LHCN-M2 (cell line): ENCODE measurements at regions not wholly inside any gene's neighbourhood (a gene's known extent, or its start where the extent isn't known, plus 50 kb on each side); places are given as distances from the start of the nearest gene placed in this dataset.

Experiments used
- DNase-seq: peaks from one replicate; pipeline ENCODE4 v3.0.0-alpha.2; 2012; ENCODE audit warnings: low read depth

DNA sequence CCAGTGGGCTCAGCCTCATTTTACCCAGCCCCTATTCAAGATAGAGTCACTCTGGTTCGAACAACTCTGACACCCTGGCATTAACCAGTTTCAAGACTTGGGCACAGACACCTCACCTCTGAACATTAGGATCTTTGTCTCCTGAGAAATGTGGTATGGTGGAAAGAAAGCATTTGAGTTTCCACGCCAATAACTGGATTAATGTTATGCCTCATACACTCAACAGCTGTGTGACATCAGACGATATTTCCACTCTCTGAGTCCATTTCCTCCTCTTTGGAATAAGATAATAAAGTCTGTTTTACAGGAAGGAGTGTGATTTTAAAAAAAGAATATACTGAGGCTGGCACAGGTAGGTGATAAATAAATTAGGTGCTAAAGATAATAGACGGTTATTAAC lies 121.3 kb upstream of the CHL1 start:
- DNase-seq: no peak

DNA sequence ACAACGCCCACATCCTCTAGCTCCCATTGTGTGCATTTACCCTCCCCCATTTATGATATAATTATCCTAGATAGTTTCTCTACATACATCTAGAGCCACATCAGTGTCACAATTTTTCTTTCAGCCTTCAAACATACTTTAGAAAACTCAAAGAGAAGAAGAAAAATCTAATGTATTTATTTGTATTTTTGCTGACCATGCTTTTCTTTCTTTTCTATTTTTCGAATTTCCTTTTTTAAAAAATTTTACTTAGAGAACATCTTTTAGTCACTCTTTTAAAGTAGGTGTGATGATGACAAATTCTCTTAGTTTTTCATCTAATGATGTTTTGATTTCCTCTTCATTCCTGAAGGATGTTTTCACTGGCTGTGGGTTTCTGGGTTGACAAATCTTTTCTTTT lies 117.0 kb upstream of the CHL1 start:
- DNase-seq: no peak

DNA sequence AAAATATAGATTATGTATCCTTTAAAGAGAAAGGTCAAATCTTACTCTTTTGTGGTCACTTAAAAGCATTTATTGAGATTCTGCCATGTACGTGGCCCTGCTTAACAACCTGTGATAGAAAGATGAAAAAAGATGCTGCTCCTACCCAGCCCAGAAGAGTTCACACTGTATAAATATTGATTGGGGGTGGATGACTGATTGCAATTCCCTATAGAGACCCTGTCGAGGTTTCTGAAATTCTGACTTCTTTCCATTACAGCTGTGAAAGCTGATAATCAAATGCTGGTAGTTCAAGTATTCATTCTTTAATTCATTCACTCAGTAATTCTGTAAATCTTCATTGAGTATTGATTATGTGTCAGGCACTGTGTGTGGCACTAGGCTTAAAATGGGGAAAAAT lies 114.1 kb upstream of the CHL1 start:
- DNase-seq: no peak

DNA sequence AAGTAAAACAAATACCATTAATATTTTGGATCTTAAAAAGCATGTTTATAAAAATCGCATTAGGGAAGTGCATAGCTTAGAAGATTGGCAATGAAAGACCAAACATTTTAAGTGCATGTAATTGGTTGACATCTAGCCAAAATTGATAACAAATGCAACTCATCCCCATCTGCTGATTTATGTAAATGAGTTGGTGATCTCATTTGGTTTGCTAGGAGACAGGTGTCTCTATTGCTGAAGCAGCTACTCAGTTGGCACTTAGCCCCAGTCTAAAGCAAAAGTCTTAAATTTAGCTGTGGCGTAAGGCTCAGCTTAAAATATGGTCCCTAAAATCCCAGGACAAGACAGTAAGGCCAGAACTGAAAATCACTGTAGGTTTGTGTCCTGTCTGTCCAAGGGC lies 113.5 kb upstream of the CHL1 start:
- no peak for DNase-seq

DNA sequence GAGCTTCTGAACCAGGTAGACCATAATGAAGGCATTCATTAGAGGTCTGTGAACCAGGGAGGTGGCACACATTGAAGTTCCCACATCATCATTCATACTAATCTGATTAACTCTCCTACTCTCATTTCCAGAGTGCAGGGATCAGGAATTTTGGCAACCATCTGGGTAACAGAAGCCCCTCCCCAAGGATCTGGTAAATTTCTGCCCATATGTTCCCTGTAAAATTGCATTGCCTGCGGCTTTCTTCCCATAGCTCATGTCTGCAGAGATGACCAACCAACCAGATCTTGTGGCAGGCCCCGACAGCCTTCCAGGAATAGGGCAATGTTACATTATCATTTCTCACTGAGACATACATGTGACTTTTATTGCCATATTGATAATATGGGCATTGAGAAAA lies 111.4 kb upstream of the CHL1 start:
- no peak for DNase-seq

DNA sequence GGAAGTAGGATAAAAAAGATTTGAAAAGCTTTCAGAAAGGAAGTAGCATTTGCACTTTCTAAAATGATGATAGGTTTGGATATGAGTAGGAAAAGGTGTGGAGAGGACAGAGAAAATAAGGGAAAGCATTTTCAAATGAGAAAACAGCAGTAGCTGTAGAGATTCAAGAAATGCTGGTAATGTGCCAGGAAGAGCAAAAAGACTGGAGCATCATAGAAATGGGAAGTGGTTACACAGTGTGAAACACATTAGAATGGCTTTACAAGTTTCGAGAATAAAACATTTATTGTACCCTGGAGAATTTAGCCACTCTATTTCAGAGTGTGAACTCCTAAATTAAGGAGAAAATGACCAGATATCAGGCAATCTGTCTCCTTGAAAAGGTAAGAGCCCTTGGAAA lies 108.3 kb upstream of the CHL1 start:
- no peak for DNase-seq

DNA sequence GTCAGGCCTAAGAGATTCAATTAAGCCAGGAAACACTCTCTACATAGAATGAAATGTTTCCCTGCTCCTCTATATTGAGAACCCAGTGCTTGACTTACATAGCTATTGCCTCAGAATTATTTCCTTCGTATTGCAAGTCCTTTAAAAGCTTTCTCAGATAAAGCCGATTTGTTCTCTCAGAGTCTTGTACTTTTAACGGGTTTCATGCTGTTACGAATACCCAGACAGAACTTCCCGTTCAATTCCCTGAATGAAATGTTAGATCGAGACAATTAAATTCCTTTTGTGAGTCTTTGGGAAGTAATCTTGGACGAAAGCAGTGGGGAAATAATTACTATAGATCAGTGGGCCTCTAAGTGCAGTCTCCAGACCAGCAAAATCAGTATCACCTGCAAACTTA lies 102.8 kb upstream of the CHL1 start:
- no peak for DNase-seq

DNA sequence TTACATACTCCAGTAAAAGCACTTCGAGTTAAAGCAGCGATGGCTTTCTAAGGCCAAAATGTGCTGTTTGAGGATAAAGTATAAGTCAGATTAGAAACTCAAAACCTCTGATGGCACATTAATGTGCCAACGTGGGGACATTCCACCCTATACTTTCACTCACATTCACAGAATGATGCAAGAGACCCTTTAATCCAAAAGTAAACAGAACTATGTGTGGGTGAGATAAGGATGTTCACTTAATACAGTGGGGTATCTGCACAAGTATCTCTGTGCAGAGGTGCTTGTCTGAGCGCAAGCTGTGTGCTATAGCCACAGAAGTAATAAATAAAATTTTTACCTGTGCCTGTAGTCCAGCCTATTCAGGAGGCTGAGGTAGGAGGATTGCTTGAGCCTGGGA lies 100.3 kb upstream of the CHL1 start:
- no peak for DNase-seq

DNA sequence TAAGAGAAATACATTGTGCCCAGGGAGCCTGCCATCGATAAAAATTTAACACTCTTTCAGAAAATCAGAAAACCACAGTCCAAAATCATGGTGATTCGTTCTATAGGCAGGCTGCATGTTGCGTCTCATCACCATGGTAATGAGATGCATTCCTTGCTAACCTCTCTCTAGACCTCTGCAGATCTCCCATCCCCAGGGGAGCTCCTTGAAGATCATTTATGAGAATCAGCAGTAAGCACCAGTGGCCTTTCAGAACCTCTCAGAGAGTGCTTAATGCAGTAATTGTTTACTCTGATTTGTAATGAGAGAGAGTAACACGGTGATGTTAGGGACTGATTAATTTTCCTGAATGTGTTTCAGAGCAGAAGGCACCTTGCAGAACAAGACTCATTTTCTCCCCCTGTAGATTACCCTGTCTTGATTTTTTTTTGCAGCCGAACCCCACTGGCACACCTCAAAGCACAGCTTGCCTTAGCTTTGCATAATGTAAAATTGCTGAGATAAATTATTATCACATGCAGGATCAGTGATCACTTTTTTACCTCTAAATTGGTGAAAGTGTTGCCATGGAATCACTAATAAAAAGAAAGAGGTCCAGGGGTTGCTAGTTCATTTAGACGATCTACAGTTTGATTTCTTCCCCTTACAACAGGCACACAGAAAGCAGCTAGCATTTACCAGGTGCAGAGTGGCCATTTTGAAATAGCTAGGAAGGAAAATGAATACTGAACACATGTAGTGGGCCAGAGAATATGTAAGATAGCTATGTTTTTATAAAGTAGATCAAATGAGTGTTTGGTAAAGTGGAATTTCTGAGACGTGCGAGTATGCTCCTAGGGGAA lies 98.9 kb upstream of the CHL1 start:
- DNase-seq: no peak

DNA sequence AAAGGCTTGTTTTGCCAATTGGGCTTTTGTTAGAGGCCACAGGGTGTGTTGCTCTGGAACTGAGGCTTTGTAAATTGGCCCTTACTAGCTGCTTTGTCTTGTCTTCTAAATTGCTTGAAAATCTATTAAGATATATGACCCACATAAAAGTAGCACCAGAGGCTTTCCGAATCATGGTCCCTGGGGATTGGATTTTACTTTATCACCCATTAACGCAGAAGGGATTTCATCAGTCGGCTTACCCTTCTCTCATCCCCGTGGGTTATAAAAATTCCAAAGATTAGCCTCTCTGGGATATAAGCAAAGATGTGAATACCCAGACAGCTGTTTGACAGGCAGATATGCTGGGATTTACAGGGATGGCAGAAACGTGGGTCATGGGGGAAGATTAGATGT lies 98.3 kb upstream of the CHL1 start:
- DNase-seq: no peak

DNA sequence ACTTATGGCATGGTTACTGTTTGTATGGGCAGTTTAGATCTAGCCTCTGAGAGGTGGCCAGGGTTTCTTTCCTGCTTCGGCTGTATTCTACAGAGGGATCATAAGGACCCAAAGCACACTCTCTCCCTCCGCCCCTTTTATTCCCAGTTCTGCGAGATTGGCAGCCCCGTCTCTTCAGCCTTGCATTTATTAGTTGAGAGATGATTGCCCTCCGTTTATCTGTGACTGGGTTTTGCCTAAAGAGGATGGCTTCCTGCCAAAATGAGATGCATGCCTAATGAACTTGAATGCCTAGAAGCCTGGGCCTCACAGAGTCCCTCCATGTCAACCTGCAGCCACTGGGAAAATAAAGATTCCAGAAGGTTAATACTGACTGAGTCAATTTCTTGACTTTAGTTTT lies 97.1 kb upstream of the CHL1 start:
- no peak for DNase-seq

DNA sequence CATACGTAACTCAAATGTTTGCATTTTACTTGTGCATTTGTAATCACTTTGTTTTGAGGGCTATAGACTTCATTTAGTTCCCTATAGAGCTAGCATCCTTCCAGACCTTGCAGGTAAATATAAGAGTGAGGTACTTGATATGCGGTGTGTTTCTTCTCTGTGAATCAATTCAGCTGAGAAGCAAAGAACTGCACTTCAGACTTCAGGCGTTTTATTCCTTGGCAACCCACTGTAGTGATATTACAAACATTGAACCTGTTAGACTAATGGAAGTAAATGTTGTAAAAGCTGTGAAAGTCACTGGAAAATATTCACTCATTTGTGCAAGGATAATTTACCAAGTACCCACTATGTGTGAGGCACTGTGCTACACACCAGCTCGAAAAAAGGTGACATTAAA lies 94.1 kb upstream of the CHL1 start:
- no peak for DNase-seq

DNA sequence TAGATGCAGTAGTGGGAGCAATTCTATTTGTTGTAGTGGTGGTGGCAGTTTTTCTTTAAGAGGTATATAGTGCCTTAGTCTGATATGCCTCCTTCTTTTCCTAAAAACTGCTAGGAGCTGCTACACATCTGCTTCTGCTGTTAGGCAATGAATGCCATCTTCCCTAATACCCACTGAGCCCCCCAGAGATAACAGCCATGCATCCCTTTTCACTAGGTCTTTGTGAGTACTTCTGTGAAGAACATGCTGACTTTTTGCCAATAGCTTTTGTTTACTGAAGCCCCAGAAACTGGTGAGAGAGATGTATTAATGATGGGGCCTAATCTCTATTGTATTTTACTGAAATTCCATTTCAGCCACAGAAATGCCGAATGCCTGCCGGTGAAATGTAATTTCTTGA lies 92.6 kb upstream of the CHL1 start:
- DNase-seq: no peak

DNA sequence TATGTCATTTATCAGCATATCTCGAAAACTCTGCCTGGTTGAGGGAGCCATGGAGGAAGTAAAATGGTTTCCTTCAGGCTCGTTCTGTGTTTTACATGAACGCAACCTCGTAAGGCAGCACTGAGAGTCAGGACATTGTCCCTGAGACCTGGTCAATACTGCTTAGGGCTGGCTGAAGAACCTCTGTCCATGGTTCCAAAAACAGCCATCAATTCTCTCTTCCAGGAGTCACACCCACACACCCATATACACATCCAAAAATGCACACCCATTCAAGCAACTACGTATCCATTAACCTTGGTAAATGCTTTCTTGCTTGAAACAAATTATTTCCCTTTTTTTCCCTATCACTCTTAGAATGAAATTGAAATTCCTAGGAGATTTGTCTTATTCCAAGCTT lies 91.0 kb upstream of the CHL1 start:
- DNase-seq: no peak

DNA sequence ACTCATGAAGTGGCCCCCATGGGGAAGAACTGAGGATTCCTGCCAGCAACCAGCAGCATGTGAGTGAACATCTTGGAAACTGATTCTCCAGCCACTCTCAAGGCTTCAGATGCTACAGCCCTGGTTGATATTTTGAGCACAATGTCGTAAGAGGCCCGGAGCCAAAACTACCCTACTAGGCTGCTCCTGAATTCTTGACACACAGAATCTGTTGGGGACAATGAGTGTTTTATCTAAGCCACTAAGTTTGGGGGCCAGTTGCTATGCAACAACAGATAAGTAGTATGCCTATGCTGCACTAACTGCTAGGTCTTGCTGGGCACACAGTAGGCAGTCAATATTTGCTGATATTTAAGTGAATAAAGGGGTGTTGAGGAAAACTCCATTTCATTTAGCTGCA lies 89.9 kb upstream of the CHL1 start:
- DNase-seq: no peak

DNA sequence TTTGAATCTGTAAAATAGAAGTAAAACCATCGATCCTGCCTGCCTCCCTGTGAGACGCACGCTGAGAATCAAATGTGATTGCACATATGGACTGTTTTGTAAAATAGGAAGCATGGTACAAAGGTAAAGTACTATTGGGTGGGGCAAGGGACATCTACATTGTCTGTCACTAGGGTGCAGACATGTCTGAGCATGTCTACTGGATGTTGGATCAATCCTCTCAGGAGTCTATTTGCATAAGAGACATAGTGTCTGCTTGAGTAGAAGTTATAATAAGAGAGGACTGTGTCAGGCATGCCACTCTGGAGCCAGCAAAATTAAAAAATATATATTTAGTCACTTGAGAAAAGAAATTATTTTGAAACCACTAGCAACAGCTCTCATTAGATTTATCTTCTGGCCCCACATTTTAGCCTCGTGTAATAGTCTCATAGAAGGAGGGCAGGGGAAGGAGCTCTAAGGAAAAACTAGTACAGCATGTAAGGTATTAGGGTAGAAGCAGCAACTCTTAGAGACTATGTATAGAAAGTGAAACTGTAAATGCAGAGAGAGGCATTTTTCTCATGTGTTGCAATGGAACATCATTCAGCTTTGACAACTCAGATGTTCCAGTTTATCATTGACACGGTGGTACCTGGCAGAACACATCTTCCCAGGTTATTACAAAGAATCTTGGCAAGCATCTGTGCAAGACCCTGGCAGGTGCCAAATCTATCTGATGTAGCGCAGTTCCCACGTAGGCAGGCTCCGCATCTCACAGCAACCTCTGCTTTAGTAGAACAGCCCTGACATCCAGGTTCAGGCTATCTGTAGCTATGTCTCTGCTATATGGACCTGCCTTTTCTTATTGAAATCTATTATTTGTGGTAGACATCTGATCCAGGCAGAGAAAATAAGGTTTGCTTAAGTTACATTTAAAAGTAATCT lies 85.2 kb upstream of the CHL1 start:
- DNase-seq: no peak

DNA sequence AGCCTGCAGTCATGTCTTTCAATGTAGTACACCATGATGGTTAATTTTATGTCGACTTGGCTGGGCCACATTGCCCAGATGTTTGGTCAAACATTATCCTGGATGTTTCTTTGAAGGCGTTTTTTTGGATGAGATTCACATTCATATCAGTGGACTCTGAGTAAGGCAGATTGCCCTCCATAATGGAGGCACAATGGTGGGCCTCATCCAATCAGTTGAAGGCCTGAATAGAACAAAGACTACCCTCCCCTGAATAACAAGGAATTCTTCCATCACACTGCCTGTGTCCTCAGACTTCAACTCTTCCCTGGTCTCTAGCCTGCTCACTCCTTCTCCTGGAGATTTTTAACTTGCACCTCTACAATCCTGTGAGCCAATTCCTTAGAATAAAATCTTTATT lies 83.8 kb upstream of the CHL1 start:
- DNase-seq: no peak

DNA sequence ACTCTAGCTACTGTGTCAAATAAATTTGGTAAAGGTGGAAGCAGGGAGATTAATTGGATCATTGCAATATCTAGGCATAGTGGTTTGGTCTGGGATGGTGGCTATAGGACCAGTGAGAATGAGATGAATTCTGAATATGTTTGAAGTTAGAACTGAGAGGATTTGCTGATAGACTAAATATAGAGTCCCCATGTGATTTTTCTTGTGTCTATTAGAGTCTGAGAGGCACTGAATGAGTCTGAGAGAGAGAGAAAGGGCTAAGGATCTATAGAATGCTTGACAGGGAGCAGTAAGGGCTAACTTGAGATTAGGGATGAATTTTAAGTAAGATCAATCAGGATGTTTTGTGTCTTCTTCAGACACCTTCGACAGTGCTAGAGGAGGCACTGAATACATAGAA lies 77.9 kb upstream of the CHL1 start:
- DNase-seq: no peak

DNA sequence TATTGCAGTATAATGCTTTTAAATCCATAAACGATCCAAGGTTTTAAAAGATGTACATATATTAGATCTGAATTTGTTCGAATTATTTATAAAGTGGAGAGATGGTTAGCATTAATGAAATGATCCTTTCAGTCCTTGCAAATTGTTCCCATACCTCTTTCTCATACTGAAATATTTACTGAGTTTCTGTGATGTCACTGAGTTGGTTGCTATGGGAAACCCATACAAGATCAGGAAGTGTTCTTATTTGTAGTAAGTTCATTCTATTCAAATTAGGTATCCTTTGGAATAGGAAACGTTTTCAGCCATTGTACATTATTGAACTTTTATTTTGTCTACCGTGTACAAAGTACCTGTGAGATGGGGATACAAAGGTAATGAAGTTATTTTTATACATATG lies 73.2 kb upstream of the CHL1 start:
- no peak for DNase-seq

DNA sequence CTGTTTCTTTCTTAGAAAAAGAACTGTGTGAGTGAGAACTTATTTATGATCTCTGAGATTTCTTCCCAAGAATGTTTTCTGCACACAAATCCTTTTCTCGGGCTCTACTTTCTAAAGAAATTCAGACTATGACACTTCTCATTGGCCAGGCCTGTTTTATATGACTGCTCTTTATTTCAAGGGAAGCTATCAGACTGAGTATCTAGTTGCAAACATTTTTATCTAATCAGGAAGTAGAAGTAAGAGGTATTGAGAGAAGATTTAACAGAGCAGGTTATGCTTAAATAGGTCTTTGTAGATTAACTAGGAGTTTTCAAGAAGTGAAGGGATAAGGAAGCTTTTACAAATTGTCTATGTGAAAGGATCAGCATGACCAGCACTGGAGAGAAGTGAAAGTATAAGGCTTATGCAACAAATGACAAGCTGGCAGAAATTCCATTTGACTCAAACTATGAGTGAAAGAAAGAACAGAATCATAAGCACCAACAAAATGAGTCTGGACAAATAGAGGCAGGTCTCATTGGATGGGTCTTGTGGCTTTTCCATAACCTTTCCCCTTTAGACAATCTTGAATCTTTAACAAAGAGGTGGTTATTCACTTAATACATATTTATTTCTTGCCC lies 71.9 kb upstream of the CHL1 start:
- no peak for DNase-seq

DNA sequence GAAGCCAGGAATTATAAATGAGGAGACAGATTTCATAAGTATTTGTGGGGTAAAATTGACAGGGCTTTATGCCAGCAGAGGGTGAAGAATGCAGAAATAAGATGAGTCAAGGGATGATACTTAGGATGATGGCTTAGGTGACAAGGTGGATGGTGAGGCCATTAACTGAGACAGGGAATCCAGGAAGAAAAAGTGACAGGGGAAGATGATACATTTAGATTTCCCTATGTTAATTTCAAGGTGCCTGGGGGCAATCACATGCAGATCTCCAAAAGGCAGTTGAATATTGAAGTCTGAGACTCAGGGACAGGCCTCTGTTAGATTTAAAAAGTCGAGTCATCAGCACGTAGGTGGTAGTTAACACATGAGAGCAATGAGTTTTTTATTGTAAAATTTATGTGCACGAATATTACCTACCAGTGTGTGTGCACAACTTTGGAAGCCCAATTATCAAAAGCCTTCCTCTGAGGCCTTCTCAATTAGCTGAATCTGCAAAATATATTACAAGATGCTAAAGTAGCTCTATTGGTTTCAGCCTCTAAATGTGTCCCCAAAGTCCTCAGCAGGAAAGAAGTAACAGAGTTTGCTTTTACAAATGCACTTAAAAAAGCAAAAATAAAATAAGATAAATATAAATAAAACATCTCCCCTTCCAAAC lies 67.9 kb upstream of the CHL1 start:
- DNase-seq: no peak
